Thyroid gland (tissue), 4 donors: ENCODE measurements at regions not wholly inside any gene's neighbourhood (a gene's known extent, or its start where the extent isn't known, plus 50 kb on each side); places are given as distances from the start of the nearest gene placed in this dataset.

Experiments
- DNase-seq, 2 donors: peaks; one replicate each; pipeline ENCODE4 v3.0.0-alpha.2; 2019
- H3K27ac ChIP-seq, 3 donors: fragments of 200-600 bp; sonication (generic); 1 replicate in 2 of 3; 2 replicates in 1 of 3; pipeline ENCODE4 v1.5.1; 2016 to 2019; ENCODE audit warnings: mild to moderate bottlenecking in 1 of 3, moderate library complexity in 1 of 3
- H3K27me3 ChIP-seq: fragments of 200-600 bp; sonication (generic); one replicate; pipeline ENCODE4 v1.5.1; 2019
- H3K36me3 ChIP-seq, 2 donors: fragments of 200-600 bp; sonication (generic); one replicate each; pipeline ENCODE4 v1.5.1; 2016 to 2019
- H3K4me1 ChIP-seq, 2 donors: fragments of 200-600 bp; sonication (generic); one replicate each; pipeline ENCODE4 v1.5.1; 2017 to 2019
- H3K4me3 ChIP-seq, 3 donors: fragments of 200-600 bp; sonication (generic); replicated peaks in 1 of 3; 1 replicate in 2 of 3; 2 replicates in 1 of 3; pipeline ENCODE4 v1.5.1; 2016; ENCODE audit warnings: mild to moderate bottlenecking in 1 of 3
- H3K9me3 ChIP-seq: fragments of 200-600 bp; sonication (generic); one replicate; pipeline ENCODE4 v1.5.1; 2017
- POLR2A ChIP-seq, 2 donors: fragments of 450-650 bp; IDR thresholded peaks; one replicate each; pipeline ENCODE4 v1.6.1; 2017; ENCODE audit warnings: antibody characterized with exemption in 2 of 2, mild to moderate bottlenecking in 2 of 2, moderate library complexity in 1 of 2
- WGBS, 2 donors: methylation state at CpG; one replicate each; pipeline ENCODE4 v1.1.5; 2017; 5-methylcytosine and 5-hydroxymethylcytosine counted together
- intact Hi-C: fragments of 100-400 bp; cut with DNase I; formaldehyde crosslinking; loops from one replicate; pipeline ENCODE4 v1.15.1; 2023
- TF ChIP-seq, protein P1 (sequence below), 6 experiments: fragments of 200-600 bp in 3 of 6; fragments of 450-650 bp in 3 of 6; sonication (generic) in 3 of 6; IDR thresholded peaks; one replicate each; pipeline ENCODE4 v1.5.1; 2016 to 2019; ENCODE audit warnings: antibody characterized with exemption in 6 of 6, mild to moderate bottlenecking in 2 of 6, inconsistent platforms in 1 of 6, moderate library complexity in 1 of 6

DNA sequence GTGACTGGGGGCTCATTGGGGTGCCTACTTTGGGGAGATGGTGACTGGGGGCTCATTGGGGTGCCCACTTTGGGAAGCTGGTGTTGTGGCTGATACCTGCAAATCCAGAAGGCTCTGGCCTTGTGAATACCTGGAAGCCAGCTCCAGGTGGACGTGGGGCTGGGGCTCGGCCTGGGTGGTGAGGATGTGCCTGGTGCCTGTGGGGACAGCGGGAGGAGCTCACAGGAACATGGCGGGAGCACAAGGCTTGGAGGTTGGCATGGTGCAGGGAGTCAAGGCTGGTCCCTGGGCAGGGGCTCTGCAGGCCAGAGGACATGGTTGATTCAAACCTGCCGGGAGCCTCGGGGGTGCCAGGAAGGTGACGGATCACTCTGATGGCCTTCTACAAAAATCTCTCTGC is 1165.7 kb downstream of the BRD1 start:
- Histone ChIP-seq H3K27me3 (no peaks in the 10 kb centered on the region), H3K4me1 (no peaks in the 10 kb centered on the region), H3K9me3 (no peaks in the 10 kb centered on the region), H3K4me3 (no peak overlapping the region), H3K27ac (no peak overlapping the region), H3K36me3 (no peaks in the 10 kb centered on the region)
- no peak for DNase-seq
- TF ChIP-seq POLR2A (IDR thresholded peaks at IDR 0.05), result no peak
- TF ChIP-seq, protein P1, sequence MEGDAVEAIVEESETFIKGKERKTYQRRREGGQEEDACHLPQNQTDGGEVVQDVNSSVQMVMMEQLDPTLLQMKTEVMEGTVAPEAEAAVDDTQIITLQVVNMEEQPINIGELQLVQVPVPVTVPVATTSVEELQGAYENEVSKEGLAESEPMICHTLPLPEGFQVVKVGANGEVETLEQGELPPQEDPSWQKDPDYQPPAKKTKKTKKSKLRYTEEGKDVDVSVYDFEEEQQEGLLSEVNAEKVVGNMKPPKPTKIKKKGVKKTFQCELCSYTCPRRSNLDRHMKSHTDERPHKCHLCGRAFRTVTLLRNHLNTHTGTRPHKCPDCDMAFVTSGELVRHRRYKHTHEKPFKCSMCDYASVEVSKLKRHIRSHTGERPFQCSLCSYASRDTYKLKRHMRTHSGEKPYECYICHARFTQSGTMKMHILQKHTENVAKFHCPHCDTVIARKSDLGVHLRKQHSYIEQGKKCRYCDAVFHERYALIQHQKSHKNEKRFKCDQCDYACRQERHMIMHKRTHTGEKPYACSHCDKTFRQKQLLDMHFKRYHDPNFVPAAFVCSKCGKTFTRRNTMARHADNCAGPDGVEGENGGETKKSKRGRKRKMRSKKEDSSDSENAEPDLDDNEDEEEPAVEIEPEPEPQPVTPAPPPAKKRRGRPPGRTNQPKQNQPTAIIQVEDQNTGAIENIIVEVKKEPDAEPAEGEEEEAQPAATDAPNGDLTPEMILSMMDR (IDR thresholded peaks at IDR 0.05), result no peak
- intact Hi-C loops, result no loop called here
- WGBS, 2 donors, result 88 to 89% methylated on average over 3 to 7 of the region's 7 CpGs

DNA sequence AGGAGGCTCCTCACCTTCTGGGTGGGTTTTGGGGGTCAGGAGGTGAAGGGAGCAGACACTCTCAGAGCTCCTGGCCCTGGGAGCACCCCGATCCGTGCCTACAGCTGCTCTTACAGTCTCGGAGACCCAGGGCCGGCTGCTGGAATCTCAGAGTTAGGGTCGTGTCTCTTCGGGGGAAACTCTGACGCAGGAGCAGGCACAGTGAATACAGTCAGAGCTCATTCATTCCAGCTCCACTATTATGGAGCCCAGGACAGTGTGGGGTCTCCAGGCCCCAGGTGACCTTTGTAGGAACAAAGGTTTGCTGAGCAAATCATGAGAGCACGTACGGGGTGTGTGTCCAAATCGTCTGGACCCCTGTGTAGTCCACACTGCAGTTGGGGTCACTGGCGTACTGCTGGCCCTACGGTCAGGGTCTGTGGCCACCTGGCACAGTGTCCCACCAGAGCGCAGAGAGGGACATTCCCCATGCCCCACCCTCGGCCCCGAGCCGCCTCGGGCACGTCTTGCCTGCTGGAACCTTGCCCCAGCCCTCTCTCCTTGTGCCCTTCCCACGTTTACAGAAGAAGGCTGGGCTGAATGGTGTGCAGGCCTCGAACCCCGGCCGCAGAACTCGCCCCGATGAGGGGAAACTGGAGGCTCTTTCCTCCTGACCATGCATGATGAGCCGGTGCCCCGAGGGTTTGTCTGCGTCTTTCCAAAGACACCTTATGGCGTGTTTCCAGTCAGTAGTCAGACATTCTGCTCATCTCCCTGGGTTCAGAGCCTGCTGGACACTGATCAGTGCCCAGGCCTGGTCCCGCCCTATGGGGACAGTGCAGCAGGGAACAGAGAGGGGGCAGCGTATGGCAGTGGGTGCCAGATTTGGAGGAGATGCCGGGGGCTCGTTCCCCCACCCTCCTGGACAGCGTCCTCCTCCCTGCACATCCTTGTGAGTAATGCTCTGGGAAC is 1166.6 kb downstream of the BRD1 start:
- intact Hi-C loops, result no loop called here
- Histone ChIP-seq H3K4me3 (no peak overlapping the region), H3K4me1 (no peaks in the 10 kb centered on the region), H3K9me3 (no peaks in the 10 kb centered on the region), H3K36me3 (no peaks in the 10 kb centered on the region), H3K27me3 (no peaks in the 10 kb centered on the region), H3K27ac (no peak overlapping the region)
- no peak for DNase-seq
- 77 to 82% methylated on average over 24 to 33 of the region's 33 CpGs for WGBS, 2 donors
- TF ChIP-seq, protein P1 (IDR thresholded peaks at IDR 0.05), result no peak
- no peak for TF ChIP-seq POLR2A (IDR thresholded peaks at IDR 0.05)

DNA sequence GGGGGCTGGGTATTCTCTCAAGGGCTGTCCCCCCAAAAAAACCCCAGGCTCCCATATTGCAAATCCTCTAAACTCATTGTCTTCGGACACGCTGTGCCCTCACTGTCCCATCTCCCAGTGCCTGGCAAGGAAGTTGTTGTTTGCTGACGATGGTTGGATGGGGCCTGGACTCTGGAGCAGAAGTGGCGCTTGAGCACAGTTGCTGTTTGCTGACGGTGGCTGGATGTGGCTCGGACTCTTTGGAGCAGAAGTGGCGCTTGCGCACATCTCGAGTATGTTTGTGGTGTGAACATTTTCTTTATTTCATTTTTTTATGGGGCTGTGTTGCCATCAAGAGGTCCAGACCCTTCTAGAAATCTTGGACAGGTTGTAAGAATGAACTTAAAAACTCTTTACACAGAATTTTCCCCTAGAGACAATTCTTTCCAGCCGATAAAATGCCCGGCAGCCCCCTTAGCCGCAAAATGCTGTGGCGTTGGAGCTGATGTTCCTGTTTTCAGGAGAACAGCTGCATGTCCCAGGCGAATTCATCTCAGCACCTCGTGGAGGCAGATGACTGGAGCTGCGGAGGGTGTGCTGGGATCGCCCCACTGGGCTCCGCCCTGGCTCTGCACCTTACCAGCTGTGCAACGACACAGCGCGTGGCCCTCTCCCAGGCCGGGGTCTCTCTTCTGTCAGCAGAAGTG is 1167.4 kb downstream of the BRD1 start:
- no peaks in the 10 kb centered on the region for H3K4me1 ChIP-seq
- no peak overlapping the region for H3K27ac ChIP-seq
- H3K36me3 ChIP-seq, result no peaks in the 10 kb centered on the region
- no peaks in the 10 kb centered on the region for H3K9me3 ChIP-seq
- TF ChIP-seq, protein P1 (IDR thresholded peaks at IDR 0.05), result no peak
- TF ChIP-seq POLR2A (IDR thresholded peaks at IDR 0.05), result no peak
- DNase-seq, result no peak
- no peak overlapping the region for H3K4me3 ChIP-seq
- no peaks in the 10 kb centered on the region for H3K27me3 ChIP-seq
- 48 to 69% methylated on average over 15 to 20 of the region's 22 CpGs for WGBS, 2 donors
- intact Hi-C loops, result no loop called here

DNA sequence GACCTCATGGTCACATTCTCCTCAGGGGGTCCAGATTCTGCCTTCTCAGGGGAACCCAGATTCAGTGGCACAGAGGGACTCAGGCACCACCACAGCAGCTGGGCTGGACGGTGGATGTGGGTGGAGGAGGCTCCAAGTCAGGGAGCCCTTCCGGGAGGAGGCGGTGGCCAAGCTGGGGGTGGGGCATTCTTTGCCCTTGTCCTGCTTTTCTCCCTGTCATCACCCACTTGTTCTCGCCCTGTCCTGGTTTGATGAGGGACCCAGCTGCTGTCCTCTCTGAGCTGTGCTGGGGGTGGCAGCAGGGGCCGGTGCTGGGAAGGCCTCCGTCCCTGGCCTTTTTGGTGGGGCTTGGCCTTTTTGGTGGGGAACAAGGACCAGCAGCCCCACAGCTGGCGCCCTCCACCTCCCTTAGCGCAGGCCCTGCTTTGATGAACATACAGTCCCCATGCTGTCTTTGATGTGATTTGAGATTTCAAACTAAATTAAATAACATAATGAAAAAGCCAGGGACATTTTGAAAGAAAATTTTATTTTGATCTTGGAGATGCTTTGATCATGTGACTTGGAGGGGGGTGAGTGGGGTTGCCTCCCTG is 1168.2 kb downstream of the BRD1 start:
- H3K9me3 ChIP-seq, result no peaks in the 10 kb centered on the region
- WGBS, 2 donors, result 73 to 83% methylated on average over 7 to 8 of the region's 8 CpGs
- no peaks in the 10 kb centered on the region for H3K4me1 ChIP-seq
- no peak for DNase-seq
- no peak overlapping the region for H3K4me3 ChIP-seq
- H3K36me3 ChIP-seq, result no peaks in the 10 kb centered on the region
- no peaks in the 10 kb centered on the region for H3K27me3 ChIP-seq
- H3K27ac ChIP-seq, result no peak overlapping the region
- TF ChIP-seq, protein P1 (IDR thresholded peaks at IDR 0.05), result no peak
- no peak for TF ChIP-seq POLR2A (IDR thresholded peaks at IDR 0.05)
- intact Hi-C loops, result no loop called here
